Sciatic nerve (tissue), 2 donors: ENCODE measurements at regions not wholly inside any gene's neighbourhood (a gene's known extent, or its start where the extent isn't known, plus 50 kb on each side); places are given as distances from the start of the nearest gene placed in this dataset.

Experiments used
- ATAC-seq: fragments of 200-7000 bp; cut with Tn5 transposase; one replicate; pipeline ENCODE4 v1.9.1; 2020; ENCODE audit warnings: mild to moderate bottlenecking, moderate library complexity
- DNase-seq: peaks from one replicate; pipeline ENCODE4 v3.0.0-alpha.2; 2020; ENCODE audit warnings: low spot score
- intact Hi-C: fragments of 100-400 bp; cut with DNase I; formaldehyde crosslinking; loops from one replicate; pipeline ENCODE4 v1.14.2; 2022
- donor health status: DM: no; HTN: no; CAD: no.
- donor health status: DM: no; HTN: no; CAD: no.

- intact Hi-C loops, result no loop called here
- peak; percentile 61 for DNase-seq
- ATAC-seq, result no peak
Observed at GRCh38 chr17:77467521-77467920, 326.8 kb downstream of the SEC14L1 start.

GRCh38 chr17:77468897-77469296 lies 328.1 kb downstream of the SEC14L1 start:
- intact Hi-C loops, result no loop called here
- DNase-seq (no peak), ATAC-seq (no peak)

- DNase-seq, result no peak
- no peak for ATAC-seq
- intact Hi-C loops, result no loop called here
Observed at GRCh38 chr17:77470330-77470786, 329.6 kb downstream of the SEC14L1 start.

GRCh38 chr17:77470800-77471733 lies 330.3 kb downstream of the SEC14L1 start:
- intact Hi-C loops, result no loop called here
- peak; percentile 72 for DNase-seq

GRCh38 chr17:77471984-77472461 lies 331.3 kb downstream of the SEC14L1 start:
- ATAC-seq (peak; percentile 61), DNase-seq (peak; percentile 73)
- intact Hi-C loops, result no loop called here

More at GRCh38 chr17:77470800-77471733, 330.3 kb downstream of the SEC14L1 start:
- ATAC-seq, result peak; percentile 78

- intact Hi-C loops, result no loop called here
- ATAC-seq, result peak; percentile 9
- no peak for DNase-seq
Observed at GRCh38 chr17:77472468-77473310, 331.9 kb downstream of the SEC14L1 start.

- DNase-seq, result no peak
- ATAC-seq, result no peak
- intact Hi-C loops, result no loop called here
Observed at GRCh38 chr17:77473615-77474226, 333.0 kb downstream of the SEC14L1 start.

- intact Hi-C loops, result no loop called here
- no peak for ATAC-seq
- DNase-seq, result no peak
Observed at GRCh38 chr17:77474292-77474988, 333.7 kb downstream of the SEC14L1 start.

- DNase-seq, result no peak
- intact Hi-C loops, result no loop called here
- no peak for ATAC-seq
Observed at GRCh38 chr17:77475016-77475976, 334.5 kb downstream of the SEC14L1 start.

- DNase-seq, result peak; percentile 63
- intact Hi-C loops, result no loop called here
- no peak for ATAC-seq
Observed at GRCh38 chr17:77476006-77476405, 335.2 kb downstream of the SEC14L1 start.

GRCh38 chr17:77476498-77476897 lies 335.7 kb downstream of the SEC14L1 start:
- no peak for ATAC-seq
- no peak for DNase-seq
- intact Hi-C loops, result no loop called here

- ATAC-seq (peak; percentile 77), DNase-seq (peak; percentile 79)
- intact Hi-C loops, result no loop called here
Observed at GRCh38 chr17:77476931-77477805, 336.4 kb downstream of the SEC14L1 start.

GRCh38 chr17:77478281-77478680 lies 337.5 kb downstream of the SEC14L1 start:
- intact Hi-C loops, result no loop called here
- no peak for DNase-seq
- no peak for ATAC-seq

- no peak for DNase-seq
- ATAC-seq, result no peak
- intact Hi-C loops, result no loop called here
Observed at GRCh38 chr17:77478899-77479298, 338.1 kb downstream of the SEC14L1 start.

- peak; percentile 72 for DNase-seq
- intact Hi-C loops, result no loop called here
- peak; percentile 50 for ATAC-seq
Observed at GRCh38 chr17:77479372-77480198, 338.8 kb downstream of the SEC14L1 start.

- intact Hi-C loops, result no loop called here
- DNase-seq (no peak), ATAC-seq (peak; percentile 8)
Observed at GRCh38 chr17:77480199-77480508, 339.4 kb downstream of the SEC14L1 start.
